Neutrophil (primary cell): ENCODE measurements at regions not wholly inside any gene's neighbourhood (a gene's known extent, or its start where the extent isn't known, plus 50 kb on each side); places are given as distances from the start of the nearest gene placed in this dataset.

ENCODE experiments used
- H3K27ac ChIP-seq: fragments of 200-600 bp; sonication (generic); 2 replicates; pipeline ENCODE4 v1.5.1; 2016; ENCODE audit warnings: mild to moderate bottlenecking, moderate library complexity
- H3K27me3 ChIP-seq: fragments of 200-600 bp; sonication (generic); 2 replicates; pipeline ENCODE4 v1.6.0; 2016; ENCODE audit warnings: mild to moderate bottlenecking
- H3K36me3 ChIP-seq: fragments of 200-600 bp; sonication (generic); 2 replicates; pipeline ENCODE4 v1.5.1; 2017
- H3K4me1 ChIP-seq, 2 experiments: fragments of 200-600 bp in 1 of 2; sonication (generic) in 1 of 2; 1 replicate in 1 of 2; 2 replicates in 1 of 2; pipeline versions ENCODE4 v1.5.1 to v1.6.1; 2013 to 2016; ENCODE audit warnings: low read depth in 1 of 2, low read length in 1 of 2, mild to moderate bottlenecking in 1 of 2, moderate library complexity in 1 of 2; ENCODE audit not compliant: control insufficient read depth in 1 of 2, insufficient read depth in 1 of 2
- H3K4me3 ChIP-seq, 2 experiments: fragments of 200-600 bp in 1 of 2; sonication (generic) in 1 of 2; 1 replicate in 1 of 2; 2 replicates in 1 of 2; pipeline ENCODE4 v1.5.1; 2013 to 2016; ENCODE audit warnings: low read depth in 1 of 2, low read length in 1 of 2, mild to moderate bottlenecking in 1 of 2, moderate library complexity in 1 of 2
- H3K9me3 ChIP-seq: fragments of 200-600 bp; sonication (generic); 2 replicates; pipeline ENCODE4 v1.5.1; 2016
- CTCF ChIP-seq: fragments of 200-600 bp; sonication (generic); IDR thresholded peaks from 2 replicates; pipeline ENCODE4 v1.5.1; 2016; ENCODE audit warnings: antibody characterized with exemption

- Histone ChIP-seq H3K4me3 (no peak overlapping the region), H3K9me3 (no peaks in the 10 kb centered on the region), H3K27me3 (peaks cover 78% of the 10 kb centered on the region), H3K36me3 (no peaks in the 10 kb centered on the region), H3K4me1 (no peaks in the 10 kb centered on the region), H3K27ac (no peak overlapping the region)
- no peak for TF ChIP-seq CTCF
These were observed 98.7 kb downstream of the ANKRD60 start for GRCh38 chr20:58129721-58130151.

GRCh38 chr20:58128635-58129625, 99.5 kb downstream of the ANKRD60 start:
- no peak overlapping the region for H3K4me3 ChIP-seq
- H3K36me3 ChIP-seq = no peaks in the 10 kb centered on the region
- no peak for TF ChIP-seq CTCF
- H3K27ac ChIP-seq = no peak overlapping the region
- H3K9me3 ChIP-seq = no peaks in the 10 kb centered on the region
- peaks cover 71% of the 10 kb centered on the region for H3K27me3 ChIP-seq
- H3K4me1 ChIP-seq = no peaks in the 10 kb centered on the region

GRCh38 chr20:58127701-58128111, 100.7 kb downstream of the ANKRD60 start:
- H3K27me3 ChIP-seq = peaks cover 59% of the 10 kb centered on the region
- H3K9me3 ChIP-seq = no peaks in the 10 kb centered on the region
- no peak overlapping the region for H3K4me3 ChIP-seq
- no peaks in the 10 kb centered on the region for H3K4me1 ChIP-seq
- H3K27ac ChIP-seq = no peak overlapping the region
- H3K36me3 ChIP-seq = no peaks in the 10 kb centered on the region
- no peak for TF ChIP-seq CTCF

GRCh38 chr20:58125726-58126125, 102.7 kb downstream of the ANKRD60 start:
- Histone ChIP-seq H3K27ac (no peak overlapping the region), H3K27me3 (peaks cover 39% of the 10 kb centered on the region), H3K4me3 (no peak overlapping the region), H3K36me3 (no peaks in the 10 kb centered on the region), H3K4me1 (no peaks in the 10 kb centered on the region), H3K9me3 (no peaks in the 10 kb centered on the region)
- TF ChIP-seq CTCF = no peak

GRCh38 chr20:58117944-58118343, 110.5 kb downstream of the ANKRD60 start:
- Histone ChIP-seq H3K4me1 (no peaks in the 10 kb centered on the region), H3K36me3 (no peaks in the 10 kb centered on the region), H3K27me3 (peaks cover 9% of the 10 kb centered on the region), H3K27ac (no peak overlapping the region), H3K4me3 (no peak overlapping the region), H3K9me3 (no peaks in the 10 kb centered on the region)
- TF ChIP-seq CTCF = no peak
